Stimulated activated CD8-positive, alpha-beta memory T cell treated with anti-CD3 and anti-CD28 coated beads, Interleukin-2, amount 100 ng/mL, for 48 hours (primary cell): ENCODE measurements at regions not wholly inside any gene's neighbourhood (a gene's known extent, or its start where the extent isn't known, plus 50 kb on each side); places are given as distances from the start of the nearest gene placed in this dataset.

Source experiments
- DNase-seq, 2 donors: peaks; one replicate each; pipeline ENCODE4 v3.0.0-alpha.2; 2020; ENCODE audit warnings: low read depth in 2 of 2

DNA sequence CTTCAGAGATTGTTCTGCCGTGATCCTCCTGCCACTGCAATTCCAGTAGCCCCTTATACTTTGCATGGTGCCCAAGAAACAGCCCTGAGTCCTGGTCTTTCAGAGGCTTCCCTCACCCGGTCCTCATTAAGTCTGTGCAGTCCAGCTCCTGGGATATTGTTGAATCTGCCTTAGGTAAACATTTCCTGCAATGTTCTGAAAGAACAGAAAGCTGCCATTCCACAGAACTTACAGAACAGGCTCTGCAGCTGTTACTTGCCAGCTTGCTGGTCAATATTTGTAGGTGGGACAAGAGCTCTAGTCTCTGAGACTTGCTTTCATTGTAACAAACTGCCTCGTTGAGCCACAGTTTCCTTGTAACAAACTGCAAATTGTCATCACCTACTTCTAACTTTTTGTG, 115.0 kb upstream of the KIF5B start:
- DNase-seq = no peak

DNA sequence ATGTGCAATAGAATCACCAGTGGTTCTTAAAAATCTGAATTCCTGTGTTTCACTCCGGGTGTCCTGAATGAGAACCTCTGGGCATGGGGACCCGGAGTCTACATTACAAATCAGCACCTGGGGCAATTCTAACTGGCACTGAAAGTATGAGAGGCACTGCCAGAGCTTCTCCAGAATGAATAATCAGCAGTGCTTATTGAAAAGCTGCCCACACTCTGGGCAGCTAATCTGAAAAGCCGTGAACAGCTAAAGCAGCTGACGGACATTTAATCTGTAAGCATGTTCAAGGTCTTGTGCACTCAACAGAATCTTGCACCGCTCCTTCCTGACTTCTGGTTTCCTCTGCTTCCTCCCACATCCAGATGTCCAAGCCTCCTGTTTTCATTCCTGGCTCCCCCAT, 113.3 kb upstream of the KIF5B start:
- no peak for DNase-seq

DNA sequence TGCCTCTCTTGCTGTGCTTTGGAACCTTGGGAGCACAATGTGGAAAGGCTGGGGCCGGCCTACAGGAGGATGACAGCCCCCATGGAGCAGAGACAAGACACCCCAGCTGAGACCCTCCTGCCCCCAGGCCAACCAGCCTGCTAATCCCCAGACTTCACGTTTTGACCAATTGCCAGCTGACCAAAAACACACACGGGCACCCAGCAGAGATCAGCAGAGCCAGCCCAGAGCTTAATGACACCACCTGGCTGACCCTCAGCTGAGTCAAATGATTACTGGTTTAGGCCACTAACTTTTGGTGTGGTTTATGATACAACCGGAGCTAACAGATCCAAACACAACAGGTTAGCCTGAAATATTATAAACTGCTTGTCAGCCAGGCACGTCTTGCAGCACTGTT, 111.2 kb upstream of the KIF5B start:
- DNase-seq = no peak

DNA sequence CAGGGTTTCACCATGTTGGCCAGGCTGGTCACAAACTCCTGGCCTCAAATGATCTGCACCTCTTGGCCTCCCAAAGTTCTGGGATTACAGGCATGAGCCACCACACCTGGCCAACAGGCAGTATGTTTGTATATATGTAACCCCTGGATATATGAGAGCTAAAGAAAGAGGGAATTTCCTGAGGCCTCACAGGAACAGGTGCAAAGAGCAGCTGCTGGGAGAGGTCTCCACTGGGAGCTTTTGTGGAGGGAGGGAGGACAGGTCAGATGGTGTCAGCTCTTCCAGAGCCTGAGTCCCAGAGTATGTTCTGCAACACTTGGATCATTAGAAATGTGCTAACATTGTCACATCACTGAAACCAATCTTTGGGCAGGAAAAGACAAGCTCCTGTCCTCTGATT, 110.1 kb upstream of the KIF5B start:
- DNase-seq = no peak

DNA sequence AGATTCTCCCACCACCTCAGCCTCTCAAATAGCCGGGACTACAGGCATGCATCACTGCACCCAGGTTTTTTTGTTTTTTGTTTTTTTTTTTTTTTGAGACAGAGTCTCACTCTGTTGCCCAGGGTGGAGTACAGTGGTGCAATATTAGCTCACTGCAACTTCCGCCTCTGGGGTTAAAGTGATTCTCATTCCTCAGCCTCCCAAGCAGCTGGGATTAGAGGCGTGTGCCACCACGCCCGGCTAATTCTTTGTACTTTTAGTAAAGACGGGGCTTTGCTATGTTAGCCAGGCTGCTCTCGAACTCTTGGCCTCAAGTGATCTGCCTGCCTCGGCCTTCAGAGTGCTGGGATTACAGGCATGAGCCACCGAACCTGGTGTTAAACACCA, 107.5 kb upstream of the KIF5B start:
- DNase-seq = no peak

DNA sequence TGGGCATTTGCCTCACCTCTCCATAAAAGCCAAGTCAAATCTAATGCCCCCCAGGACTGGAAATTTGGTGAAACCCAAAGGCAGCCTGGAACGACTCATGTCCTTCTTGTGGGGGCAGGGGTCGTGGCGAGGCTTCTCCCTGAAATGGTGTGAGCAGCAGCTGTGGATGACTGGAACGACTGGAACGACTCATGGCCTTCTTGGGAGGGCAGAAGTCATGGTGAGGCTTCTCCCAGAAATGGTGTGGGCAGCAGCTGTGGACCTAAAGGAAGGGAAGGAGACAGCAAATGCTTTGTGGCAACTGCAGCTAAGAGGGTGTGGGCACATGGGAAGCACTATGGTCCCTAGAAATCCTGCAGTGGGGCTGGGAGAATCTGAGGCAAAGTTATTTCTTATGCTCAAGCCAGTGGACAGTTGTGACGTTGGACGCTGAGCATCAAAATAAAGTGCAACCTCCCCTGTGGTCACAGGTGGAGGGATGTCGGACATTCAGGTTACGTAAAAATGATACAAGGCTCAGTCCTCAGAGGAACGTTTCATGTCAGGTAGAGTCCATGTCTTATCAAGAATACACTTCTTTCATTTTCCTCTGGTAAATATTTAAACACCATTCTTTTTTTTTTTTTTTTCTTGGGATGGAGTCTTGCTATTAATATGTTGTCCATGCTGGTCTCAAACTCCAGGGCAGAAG, 107.0 kb upstream of the KIF5B start:
- no peak for DNase-seq

DNA sequence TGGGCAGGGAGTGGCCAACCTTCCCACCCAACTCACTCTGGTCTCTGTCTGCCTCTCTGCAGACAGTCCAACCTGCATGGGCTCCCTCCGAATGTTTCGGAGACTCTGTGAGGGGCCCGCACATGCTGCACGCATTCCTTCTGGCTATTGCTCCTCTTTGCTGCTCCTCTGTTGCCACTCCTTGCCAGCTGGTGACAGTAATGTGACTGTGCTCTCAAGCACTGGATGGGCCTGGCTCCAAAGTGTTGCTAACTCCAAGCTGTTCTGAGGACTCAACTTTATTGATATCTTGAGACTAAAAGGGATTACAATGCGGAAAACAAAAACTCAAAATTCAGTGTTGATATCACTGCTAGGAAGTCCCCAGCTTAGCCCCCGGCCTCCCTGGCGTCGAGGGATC, 105.4 kb upstream of the KIF5B start:
- no peak for DNase-seq

DNA sequence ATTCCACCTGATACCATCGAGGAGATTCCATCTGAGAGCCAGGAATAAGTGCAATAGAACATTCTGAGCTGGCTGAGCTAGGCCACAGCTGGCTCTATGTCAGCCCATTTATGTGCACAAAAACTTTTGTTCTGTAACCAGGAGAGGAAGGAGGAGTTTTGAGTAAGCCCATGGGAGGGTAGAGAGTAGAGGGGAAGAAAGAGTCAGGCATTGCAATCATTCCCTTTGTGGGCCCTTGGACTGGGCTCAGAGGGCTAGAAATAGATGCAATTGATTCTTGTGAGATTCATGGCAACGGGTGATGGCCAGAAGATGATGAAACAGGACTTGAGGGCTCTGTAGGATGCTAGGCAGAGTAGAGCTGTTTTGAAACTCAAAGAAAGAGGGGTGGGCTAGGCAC, 104.6 kb upstream of the KIF5B start:
- no peak for DNase-seq

DNA sequence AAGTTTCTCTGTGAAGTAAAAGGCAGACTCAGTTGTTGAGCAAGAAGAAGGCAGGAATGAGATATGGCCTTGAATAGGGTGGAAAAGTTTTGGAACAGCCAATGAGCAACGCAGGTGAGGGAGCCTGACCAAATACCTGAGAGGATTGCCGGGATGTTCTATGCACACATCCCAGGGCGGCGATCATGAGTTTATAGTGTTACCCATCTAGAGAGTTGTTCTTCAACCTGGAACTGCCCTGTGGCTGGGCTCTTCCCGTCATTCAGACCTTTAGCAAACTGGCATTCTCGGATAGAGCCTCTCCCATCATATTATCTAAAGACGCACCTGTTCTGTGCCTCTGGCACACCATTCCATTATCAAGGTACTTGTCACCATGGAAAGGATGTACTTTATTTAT, 103.0 kb upstream of the KIF5B start:
- DNase-seq = no peak

DNA sequence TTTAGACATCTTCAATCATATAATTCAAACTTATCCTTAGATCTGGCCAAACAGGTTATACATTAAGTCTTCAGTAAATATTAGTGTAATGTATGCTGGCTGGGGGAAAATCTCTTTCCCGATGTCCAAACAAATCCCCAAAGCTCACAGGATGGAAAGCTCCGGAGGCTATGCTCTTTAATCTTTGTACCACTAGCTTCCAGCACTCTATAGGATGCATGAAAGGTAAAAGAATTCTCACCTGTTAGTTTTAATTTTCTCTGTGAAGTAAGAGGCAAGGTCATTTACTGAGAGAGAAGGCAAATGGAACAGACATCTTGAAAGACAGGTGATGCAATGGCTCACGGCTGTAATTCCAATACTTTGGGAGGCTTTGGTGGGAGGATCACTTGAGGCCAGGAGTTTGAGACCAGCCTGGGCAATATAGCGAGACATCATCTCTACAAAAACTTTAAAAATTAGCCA, 99.8 kb upstream of the KIF5B start:
- no peak for DNase-seq

DNA sequence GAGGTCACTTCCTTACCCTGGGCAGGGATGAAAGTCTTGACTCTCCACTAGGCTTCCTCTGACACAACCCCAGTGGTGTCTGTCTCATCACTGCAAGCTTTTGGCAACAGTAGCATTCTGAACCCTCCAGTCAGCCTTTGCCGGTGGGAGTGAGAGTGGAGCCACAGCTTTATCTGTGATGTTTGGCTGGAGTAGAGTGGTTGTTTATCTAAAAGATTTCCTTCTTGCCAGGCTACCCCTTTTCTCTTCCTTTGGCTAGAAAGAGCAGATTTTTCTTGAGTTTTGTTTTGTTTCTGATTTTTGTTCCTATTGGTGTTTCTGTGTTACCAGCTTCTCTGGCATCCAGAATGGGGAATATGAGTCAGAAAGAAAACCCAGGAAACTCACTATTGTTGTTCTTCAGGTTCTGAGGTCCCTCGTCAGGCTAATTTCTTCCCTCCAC, 98.9 kb upstream of the KIF5B start:
- DNase-seq = no peak

DNA sequence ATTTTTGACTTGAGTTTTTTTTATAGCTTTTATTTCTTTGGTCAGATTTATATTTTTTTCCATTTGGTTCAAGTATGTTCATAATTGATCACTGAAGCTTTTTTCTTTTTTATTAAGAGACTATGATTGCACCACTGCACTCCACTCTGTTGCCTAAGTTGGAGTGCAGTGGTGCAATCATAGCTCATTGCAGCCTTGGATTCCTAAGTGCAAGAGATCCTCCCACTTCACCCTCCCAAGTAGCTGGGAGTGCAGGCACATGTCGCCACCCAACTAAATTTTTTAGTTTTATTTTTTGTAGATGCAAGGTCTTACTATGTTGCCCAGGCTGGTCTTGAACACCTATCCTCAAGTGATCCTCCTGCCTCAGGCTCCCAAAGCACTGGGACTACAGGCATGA, 97.7 kb upstream of the KIF5B start:
- no peak for DNase-seq

DNA sequence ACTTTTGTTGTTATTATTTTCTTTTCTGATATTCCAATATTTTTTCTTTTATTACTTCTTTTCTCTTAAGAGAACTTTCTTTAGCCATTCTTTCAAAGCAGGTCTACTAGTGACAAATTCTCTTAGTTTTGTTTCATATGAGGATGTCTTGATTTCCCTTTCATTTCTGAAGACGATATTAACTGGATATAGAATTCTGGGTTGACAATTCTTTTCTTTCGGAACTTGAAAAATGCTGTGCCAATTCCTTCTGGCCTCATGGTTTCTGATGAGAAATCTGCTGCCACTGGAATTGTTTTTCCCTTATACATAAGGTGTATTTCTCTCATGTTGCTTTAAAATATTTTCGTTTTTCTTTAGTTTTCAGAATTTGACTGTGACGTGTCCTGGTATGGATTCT, 97.0 kb upstream of the KIF5B start:
- no peak for DNase-seq

DNA sequence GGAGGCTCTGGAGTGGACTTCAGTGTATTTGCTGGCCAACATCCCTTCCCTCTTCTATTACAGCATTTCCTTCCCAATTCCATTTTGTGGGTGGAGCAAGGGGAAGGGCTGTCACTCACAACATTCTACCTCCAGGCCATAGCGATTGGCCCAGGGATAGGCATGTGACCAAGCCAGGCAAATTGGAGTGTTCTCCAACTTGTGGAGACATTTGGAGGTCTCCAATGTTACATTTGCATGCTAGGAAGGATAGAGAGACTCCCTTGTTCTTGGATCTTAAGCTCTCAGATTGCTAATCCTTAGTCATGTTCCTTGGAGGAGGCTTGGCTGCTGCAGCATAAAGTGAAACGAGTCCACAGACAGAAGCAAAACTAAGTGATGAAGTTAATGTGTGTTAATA, 95.6 kb upstream of the KIF5B start:
- DNase-seq = no peak

DNA sequence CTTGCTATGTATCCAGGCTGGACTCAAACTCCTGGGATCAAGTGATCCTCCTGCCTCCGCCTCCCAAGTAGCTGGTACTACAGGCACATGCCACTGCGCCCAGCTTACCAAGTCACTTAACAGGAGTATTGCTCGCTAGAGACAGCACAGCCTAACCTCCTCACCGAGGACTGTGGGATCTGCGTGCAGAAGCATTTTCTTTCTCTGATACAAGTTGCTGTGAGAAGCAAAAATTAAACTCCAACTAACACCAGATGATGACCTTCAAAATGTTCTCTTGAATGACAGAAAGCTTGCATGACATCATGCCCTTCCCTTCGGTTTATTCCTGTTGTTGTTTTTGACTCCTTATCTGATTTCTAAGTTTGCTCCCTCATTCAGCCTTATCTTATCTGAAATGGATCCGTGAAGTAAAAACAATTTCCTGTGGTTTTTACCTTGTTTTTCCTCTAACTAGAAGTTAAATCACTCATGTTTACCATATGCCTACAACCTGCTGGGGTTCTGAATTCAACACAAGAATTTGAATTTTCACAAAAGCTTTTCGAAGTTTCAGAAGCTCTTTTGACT, 94.4 kb upstream of the KIF5B start:
- DNase-seq = no peak

DNA sequence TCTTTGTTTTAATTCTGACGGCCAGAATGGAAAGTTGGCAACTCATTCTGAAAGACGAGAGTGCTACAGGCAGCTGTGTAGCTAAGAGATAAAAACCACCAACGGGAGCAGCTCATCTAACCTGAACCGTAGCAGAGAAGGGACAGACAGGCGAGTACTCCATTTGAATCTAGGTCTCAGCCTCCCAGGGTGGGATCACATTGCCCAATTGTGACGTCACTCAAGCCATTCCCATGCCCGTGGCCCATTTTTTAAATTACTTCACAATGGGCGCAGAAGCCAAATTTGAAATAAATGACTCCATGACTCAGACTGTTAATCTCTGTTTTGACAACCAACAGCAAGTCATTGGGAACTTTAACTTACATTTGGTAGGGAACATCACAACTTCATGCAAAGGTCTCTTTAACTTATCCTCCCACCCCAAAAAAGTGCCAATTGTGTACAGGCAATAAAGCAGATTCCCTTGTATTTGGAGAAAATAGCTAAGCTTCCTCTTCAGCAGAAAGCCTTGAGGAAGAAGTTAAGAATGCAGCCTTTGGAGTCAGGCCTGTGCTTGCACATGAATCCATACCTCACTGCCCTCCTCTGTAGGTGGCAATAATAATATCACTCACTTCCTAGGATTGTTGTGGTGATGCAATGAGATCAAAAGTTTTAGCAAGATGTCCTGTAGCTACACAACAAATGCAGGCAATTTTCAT, 93.2 kb upstream of the KIF5B start:
- DNase-seq = no peak

DNA sequence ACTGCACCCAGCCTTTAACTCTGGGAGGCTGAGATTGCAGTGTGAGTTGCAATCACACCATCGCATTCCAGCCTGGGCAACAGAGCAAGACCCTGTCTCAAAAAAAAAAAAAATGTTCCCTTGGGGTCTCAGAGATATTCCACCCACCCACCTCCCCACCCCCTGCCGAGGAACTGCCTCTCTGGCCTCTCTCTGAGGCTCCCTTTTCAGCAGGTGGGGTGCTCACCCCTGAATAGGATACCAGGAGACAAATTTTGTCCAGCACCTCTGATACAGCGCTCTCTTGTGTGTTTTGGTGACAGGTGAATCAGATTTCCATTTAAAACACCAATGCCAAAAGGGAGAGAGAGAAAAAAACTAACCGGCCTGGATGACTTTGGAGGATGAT, 92.6 kb upstream of the KIF5B start:
- no peak for DNase-seq

DNA sequence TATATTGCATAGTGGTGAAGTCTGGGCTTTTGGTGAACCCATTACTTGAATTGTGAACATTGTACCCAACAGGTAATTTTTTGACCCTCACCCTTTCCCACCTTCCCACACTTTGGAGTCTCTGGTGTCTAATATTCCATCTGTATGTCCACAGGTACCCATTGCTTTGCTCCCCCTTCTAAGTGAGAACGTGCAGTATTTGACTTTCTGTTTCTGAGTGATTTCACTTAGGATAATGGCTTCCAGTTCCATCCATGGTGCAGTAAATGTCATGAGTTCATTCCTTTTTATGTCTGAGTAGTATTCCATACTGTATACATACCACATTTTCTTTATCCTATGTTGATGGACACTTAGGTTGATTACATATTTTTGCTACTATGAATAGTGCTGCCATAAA, 91.5 kb upstream of the KIF5B start:
- no peak for DNase-seq

DNA sequence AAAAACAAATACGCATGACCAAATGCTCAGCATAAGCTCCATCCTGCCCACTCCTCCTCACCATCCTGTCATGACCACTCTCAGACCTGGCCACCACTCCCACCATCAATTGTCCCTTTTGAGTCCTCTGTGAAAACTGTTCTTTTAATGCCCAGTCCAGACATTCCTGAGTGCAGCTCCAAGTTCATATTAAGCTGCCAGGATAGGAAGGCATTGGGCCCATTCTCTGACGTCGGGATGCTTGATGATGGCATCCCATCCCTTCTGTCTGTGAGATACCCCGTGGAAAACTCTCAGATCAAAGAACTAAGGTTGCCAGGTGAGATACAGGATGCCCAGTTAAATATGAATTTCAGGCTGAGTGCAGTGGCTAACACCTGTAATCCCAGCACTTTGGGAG, 89.9 kb upstream of the KIF5B start:
- no peak for DNase-seq

DNA sequence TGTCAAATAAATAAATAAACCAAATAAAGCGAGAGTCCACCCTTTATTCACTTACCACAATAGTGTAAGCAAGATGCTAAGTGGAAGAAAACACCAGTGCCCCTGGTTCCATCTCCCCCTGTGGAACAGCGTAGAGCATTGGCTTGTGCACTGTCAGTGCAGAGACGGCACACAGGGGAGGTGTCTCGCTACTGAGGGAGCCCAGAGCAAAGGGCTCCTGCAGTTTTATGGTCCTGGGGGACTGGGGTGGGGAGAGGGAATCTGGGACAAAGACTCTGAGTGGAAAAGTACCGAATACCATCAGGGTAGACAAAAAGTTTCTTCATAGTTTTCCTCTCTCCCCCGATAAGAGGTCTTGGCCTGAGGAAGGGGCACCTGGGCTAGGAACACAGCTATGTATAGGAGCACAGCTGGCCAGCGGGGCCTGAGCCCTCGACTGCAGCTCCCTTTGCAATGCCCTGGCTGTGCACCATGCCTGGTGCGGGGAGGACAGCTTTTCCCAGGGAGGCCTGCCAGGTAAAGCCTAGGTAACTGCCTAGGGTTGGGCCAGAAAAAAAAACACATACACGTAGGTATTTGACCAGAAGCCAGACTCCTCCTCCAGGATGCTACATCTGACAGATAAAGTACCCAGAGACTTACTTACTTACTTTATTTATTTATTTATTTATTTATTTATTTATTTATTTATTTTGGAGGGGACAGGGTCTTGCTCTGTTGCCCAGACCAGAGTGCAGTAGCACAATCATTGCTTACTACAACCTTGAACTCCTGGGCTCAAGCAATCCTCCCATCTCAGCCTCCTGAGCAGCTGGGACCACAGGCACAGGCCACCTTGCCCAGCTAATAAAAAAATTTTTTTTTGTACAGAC, 88.8 kb upstream of the KIF5B start:
- no peak for DNase-seq

DNA sequence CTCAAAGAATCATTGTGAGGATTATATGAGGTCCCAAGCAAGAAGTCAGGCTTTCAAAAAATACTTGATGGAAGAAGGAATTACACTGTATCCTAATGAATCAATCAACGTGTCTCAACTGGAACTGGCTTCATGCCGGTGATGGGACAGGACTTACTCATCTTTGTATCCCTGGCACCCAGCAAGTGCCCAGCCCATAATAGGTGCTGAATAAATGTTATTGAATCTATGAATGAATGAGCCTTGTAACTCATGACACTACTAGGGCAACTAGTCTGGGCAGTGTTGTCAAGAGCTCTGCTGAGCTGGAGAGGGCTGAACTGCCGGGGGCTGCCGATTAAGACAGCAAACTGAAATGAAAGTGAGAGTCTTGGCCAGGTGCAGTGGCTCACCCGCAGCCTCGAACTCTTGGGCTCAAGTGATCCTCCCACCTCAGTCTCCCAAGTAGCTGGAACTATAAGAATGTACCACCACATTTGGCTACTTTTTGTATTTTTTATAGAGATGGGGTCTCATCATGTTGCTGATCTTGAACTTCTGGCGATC, 87.2 kb upstream of the KIF5B start:
- DNase-seq = no peak

DNA sequence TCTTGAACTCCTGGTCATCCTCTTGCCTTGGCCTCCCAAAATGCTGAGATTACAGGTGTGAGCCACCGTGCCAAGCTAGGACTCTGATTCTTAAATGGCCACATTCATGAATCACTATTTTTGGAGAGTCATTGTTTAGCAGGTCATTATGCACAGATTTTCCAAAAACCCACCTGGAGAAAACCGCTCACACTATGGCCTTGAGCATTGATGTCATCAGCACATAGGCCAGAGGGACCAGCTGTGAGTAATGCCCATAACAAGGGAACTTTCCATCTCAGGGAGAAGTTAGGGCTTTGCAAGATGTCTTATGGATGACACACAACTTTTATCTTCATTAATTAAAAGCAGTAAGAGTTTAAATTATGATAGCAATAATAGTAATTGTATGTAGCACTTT, 86.4 kb upstream of the KIF5B start:
- DNase-seq = no peak
